Gastroesophageal sphincter (tissue), 3 donors: ENCODE measurements at regions not wholly inside any gene's neighbourhood (a gene's known extent, or its start where the extent isn't known, plus 50 kb on each side); places are given as distances from the start of the nearest gene placed in this dataset.

Experiments
- CTCF ChIP-seq, 4 experiments: fragments of 200-600 bp in 2 of 4; fragments of 450-650 bp in 2 of 4; sonication (generic) in 1 of 4; IDR thresholded peaks; one replicate each; pipeline ENCODE4 v1.5.1; 2017 to 2019; ENCODE audit warnings: antibody characterized with exemption in 4 of 4, mild to moderate bottlenecking in 2 of 4, moderate library complexity in 2 of 4
- EP300 ChIP-seq: sonication (generic); formaldehyde crosslinking; IDR thresholded peaks from one replicate; pipeline ENCODE4 v1.6.1; 2017; ENCODE audit warnings: antibody characterized with exemption, mild to moderate bottlenecking

DNA sequence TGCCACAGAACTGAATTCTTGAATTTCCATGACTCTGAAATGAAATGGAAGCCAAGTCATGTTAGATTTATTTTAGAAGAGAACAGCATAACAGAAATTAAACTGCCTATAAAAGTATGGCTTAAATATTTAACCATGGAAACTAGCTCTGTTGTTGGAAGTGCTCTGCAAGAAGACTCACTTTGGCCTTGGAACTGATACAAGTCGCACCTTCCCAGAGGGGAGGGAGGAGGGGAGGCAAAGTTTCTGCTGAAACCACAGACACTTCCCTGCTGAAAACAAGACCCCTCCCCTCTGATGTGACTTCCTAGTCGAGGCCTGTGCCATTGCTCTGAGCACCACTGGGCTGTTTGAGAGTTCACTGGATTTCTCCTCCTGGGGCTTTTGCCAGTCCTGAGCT is 72.1 kb downstream of the OR13A1 start:
- no peak for TF ChIP-seq CTCF (IDR thresholded peaks at IDR 0.05)
- TF ChIP-seq EP300 = no peak
